ENCODE measurements at regions not wholly inside any gene's neighbourhood (a gene's known extent, or its start where the extent isn't known, plus 50 kb on each side); places are given as distances from the start of the nearest gene placed in this dataset.
A peak's percentile ranks its signal among the peaks of the same experiment; 100 is the strongest.

- no peak for DNase-seq
Measured at GRCh38 chr19:42662712-42663111, 68.0 kb upstream of the CEACAM8 start.

GRCh38 chr19:42660353-42660752 is 65.6 kb upstream of the CEACAM8 start:
- no peak for DNase-seq

DNA sequence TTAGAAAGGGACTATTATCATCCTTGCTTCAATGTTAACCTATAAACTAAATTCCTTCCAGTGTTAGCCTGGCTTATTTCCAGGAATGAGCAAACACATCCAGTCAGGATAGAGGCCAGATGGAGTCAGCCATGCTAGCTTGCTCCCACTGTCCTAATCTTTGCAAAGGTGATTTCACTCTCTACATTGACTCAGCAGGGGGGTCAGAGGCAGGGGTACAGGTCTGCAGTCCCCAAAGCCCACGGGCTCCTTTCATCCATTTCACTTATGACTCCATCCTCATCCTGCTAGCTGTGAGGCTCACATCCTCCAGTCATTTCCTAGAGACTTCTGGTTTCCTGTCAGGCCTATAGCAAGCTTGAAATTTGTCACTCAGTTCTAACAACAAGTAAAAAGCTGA is 63.4 kb upstream of the CEACAM8 start:
- DNase-seq: no peak

GRCh38 chr19:42657556-42657955 is 62.8 kb upstream of the CEACAM8 start:
- DNase-seq: peak; percentile 1

DNA sequence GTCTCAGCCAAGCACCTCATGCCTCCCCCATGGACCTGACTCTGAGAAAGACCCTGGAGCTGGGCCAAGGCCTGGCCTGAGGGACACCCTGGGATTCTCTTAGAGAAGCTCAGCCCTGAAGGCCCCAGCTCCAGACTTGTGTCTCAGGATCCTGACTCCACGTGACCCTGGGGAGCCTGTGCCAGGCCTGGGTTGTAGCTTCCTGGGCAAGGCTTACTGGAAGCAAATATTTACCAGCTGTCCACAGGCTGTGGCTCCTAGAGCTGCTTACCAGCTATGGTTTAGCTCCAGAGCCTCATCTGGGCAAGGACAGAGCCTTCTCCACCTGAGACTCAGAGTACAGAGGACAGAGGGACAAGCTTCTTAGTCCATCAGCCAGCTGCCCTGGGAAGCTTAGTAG is 61.0 kb upstream of the CEACAM8 start:
- DNase-seq: no peak

- DNase-seq: no peak
Measured at GRCh38 chr19:42653841-42654240, 59.1 kb upstream of the CEACAM8 start.

GRCh38 chr19:42652021-42652420 is 57.3 kb upstream of the CEACAM8 start:
- no peak for DNase-seq

Data from inflammatory macrophage treated with lipopolysaccharide for 4 hours (primary cell).